ENCODE measurements at regions not wholly inside any gene's neighbourhood (a gene's known extent, or its start where the extent isn't known, plus 50 kb on each side); places are given as distances from the start of the nearest gene placed in this dataset.
"Not testable (repeated sequence)": the region's sequence is repeated elsewhere in the genome, so short reads cannot be mapped to it uniquely, and the experiment has no call there.

DNA sequence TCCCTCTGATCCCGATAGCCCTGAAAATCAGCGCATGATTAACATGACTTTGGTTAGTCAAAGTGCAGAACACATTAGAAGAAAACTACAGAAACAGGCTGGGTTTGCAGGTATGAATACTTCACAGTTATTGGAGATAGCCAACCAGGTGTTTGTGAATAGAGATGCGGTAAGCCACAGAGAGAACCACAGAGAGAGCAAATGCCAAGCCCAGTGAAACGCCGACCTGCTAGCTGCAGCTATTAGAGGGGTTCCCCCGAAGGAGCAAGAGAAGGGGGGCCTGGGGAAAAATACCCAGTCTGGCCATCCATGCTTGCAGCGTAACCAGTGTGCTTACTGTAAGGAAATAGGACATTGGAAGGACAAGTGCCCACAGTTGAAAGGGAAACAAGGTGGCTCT is 523.9 kb upstream of the CNTN3 start:
- no peaks in the 10 kb centered on the region for H3K27me3 Mint-ChIP-seq
- peaks cover 0 to 32% (median 6%) of the 10 kb centered on the region in 9 donors for H3K9me3 Mint-ChIP-seq
- no peak for DNase-seq
- no peaks in the 10 kb centered on the region for H3K4me1 Mint-ChIP-seq
- no peak for ATAC-seq
- POLR2A ChIA-PET, result no interaction called here
- H3K27ac Mint-ChIP-seq, result no peak overlapping the region
- no peak overlapping the region for H3K4me3 Mint-ChIP-seq
- H3K36me3 Mint-ChIP-seq, result no peaks in the 10 kb centered on the region

DNA sequence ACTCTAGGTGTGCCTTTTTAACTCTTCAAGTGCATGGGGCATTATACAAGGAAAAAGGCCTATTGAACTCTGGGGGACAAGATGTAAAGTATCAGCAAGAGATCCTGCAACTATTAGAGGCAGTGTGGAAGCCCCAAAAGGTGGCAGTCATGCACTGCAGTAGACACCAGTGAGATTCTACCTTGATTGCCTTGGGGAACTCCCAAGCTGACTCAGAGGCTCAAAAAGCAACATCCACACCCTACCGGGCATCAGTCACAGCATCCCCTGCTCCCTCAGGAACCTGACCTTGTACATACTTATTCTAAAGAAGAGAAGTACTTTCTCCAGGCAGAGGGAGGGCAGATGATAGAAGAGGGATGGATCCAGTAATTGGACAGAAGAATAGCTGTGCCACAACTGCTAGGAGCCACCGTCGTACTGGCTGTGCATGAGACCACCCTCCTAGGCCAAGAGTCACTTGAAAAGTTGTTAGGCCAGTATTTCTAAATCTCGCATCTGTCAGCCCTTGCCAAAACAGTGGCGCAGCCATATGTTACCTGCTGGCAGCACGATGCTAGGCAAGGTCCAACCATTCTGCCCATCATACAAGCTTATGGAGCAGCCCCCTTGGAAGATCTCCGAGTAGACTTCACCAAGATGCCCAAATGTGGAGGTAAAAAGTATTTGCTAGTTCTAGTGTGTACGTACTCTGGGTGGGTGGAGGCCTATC is 523.1 kb upstream of the FRG2C start:
- DNase-seq (no peak), ATAC-seq (no peak)
- H3K4me3 Mint-ChIP-seq, result no peak overlapping the region
- H3K36me3 Mint-ChIP-seq, result no peaks in the 10 kb centered on the region
- H3K9me3 Mint-ChIP-seq, result peaks cover 0 to 31% (median 5%) of the 10 kb centered on the region in 9 donors
- H3K27me3 Mint-ChIP-seq, result no peaks in the 10 kb centered on the region
- H3K4me1 Mint-ChIP-seq, result no peaks in the 10 kb centered on the region
- POLR2A ChIA-PET, result no interaction called here
- no peak overlapping the region for H3K27ac Mint-ChIP-seq

DNA sequence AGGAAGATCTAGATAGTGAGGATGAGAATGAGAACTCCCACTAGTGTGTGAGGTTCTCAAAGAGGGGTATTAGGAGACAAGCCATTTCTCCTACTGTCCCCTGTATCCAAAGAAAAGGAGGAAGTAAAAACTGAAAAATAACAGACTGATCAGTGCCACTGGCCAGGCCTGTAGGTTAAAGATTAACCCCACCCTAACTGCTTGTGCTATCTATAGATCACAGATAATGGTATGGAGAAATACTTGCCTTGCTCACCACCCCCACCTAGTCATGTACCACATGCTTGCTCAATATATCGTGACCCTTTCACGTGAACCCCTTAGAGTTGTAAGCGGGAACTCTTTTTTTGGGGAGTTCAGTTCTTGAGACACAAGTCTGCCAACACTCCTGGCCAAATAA is 519.7 kb upstream of the FRG2C start:
- Mint-ChIP-seq H3K36me3 (no peaks in the 10 kb centered on the region), H3K27me3 (no peaks in the 10 kb centered on the region), H3K4me1 (no peaks in the 10 kb centered on the region), H3K4me3 (no peak overlapping the region), H3K27ac (no peak overlapping the region), H3K9me3 (peaks cover 0 to 10% (median 5%) of the 10 kb centered on the region in 9 donors)
- no peak for DNase-seq
- no peak for ATAC-seq
- POLR2A ChIA-PET, result no interaction called here

DNA sequence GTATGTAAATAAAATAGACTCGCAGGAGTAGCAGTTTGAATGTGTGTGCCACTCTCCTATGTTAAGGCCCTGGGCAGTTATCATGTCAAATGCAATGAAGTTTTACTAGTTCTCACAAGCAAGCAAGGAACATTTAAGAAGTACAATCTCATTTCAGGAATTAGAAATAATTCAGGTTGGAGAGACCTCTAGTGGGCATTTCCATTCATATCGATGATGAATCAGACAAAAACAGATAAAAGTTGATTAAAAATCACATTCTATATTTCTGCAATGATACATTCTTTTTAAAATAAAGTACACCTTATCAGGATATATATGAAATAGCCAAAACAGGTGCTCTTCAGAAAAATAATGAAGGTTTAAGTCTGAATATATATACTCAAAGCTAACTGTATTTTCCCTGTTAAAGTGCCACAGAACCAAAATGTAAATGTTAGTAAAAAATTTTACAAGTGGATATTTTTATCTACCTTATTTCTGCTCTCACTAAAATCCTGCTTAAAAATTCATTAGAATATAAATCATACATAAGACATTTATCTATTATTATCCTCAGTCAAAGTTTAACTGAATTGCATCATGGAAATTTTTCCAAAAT is 492.4 kb upstream of the FRG2C start:
- no peak overlapping the region for H3K4me3 Mint-ChIP-seq
- H3K27ac Mint-ChIP-seq, result no peak overlapping the region
- POLR2A ChIA-PET, result no interaction called here
- peaks cover 0 to 2% (median 0%) of the 10 kb centered on the region in 9 donors for H3K9me3 Mint-ChIP-seq
- no peaks in the 10 kb centered on the region for H3K4me1 Mint-ChIP-seq
- ATAC-seq, result no peak
- no peaks in the 10 kb centered on the region for H3K36me3 Mint-ChIP-seq
- DNase-seq, result no peak
- peaks cover 0 to 5% (median 0%) of the 10 kb centered on the region in 5 donors for H3K27me3 Mint-ChIP-seq

DNA sequence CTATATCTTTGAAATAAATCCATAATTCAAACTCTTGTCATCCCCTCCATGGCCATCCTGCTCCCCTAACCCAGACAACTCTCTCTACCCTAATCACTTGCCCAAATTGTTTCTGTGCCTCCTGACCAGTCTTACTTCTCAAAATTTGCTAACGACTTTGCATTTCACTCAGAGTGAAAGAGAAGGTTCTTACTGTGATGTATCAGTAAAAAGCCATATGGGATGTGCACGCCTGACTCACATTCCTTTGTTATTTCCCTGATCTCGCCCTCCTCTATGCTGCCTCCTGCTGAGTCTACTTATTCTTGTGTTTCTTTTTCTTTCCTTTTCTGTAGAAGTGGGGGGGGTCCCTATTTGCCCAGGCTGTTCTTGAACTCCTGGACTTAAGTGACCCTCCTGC is 487.2 kb upstream of the FRG2C start:
- no peaks in the 10 kb centered on the region for H3K9me3 Mint-ChIP-seq
- no peaks in the 10 kb centered on the region for H3K4me1 Mint-ChIP-seq
- peaks cover 0 to 5% (median 2%) of the 10 kb centered on the region in 5 donors for H3K27me3 Mint-ChIP-seq
- POLR2A ChIA-PET, result no interaction called here
- DNase-seq (no peak), ATAC-seq (no peak)
- no peak overlapping the region for H3K4me3 Mint-ChIP-seq
- no peaks in the 10 kb centered on the region for H3K36me3 Mint-ChIP-seq
- no peak overlapping the region for H3K27ac Mint-ChIP-seq

DNA sequence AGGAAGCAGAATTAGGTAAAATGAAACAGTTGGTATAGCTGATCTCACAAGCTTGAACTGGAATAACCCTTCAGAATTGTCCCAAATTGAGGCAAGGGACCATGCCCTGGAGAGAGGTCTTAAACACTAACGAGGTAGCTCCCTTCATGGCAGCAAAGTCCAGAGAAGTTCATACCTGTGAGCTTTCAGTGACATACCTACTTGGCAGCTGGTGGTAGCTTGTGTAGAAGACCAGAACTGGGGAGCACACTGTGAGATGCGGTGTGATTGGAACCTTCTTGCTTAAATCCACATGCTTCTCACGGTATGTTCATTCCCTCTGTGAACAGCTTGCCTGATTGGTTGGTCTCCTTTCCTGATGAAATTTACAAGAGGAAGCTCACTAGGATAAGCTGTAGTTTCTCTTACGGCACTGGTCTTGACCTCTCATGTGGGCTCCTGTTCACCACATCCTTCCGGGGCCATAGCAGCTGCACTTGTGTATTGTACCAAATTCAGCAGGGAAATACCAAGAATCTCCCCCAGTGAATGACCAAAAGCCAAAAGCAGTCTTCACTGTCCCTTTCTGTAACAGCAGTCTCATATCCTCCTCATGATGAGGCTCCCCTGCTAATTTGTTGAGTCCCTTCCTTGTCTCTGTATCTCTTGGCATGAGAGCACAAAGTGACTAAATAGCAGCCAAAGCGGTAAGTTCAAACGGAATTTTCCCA is 483.7 kb upstream of the FRG2C start:
- no peaks in the 10 kb centered on the region for H3K36me3 Mint-ChIP-seq
- H3K27me3 Mint-ChIP-seq, result peaks cover 0 to 5% (median 0%) of the 10 kb centered on the region in 5 donors
- POLR2A ChIA-PET, result no interaction called here
- no peaks in the 10 kb centered on the region for H3K4me1 Mint-ChIP-seq
- H3K4me3 Mint-ChIP-seq, result no peak overlapping the region
- DNase-seq, result no peak
- no peak overlapping the region for H3K27ac Mint-ChIP-seq
- ATAC-seq, result no peak
- H3K9me3 Mint-ChIP-seq, result peaks cover 0 to 2% (median 0%) of the 10 kb centered on the region in 9 donors

DNA sequence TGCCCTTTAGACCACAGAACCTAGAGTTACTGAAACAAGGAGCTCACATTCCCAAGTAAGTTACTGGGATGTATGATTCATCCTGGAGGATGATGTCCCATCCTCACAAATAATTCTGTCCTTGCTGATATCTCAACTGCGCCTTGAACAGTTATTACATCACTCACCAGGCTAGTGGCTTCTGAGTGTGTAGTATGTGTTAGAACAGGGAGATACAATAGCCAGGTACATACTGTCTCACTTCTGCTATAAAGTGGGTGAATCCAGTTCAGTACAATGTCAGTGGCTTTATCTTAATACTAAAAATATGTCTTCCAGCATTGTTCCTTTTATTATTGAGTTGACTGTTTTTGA is 483.2 kb upstream of the FRG2C start:
- H3K4me3 Mint-ChIP-seq, result no peak overlapping the region
- no peak for DNase-seq
- POLR2A ChIA-PET, result no interaction called here
- H3K27me3 Mint-ChIP-seq, result peaks cover 0 to 5% (median 0%) of the 10 kb centered on the region in 5 donors
- peaks cover 0 to 2% (median 0%) of the 10 kb centered on the region in 9 donors for H3K9me3 Mint-ChIP-seq
- H3K27ac Mint-ChIP-seq, result no peak overlapping the region
- H3K4me1 Mint-ChIP-seq, result no peaks in the 10 kb centered on the region
- no peaks in the 10 kb centered on the region for H3K36me3 Mint-ChIP-seq
- no peak for ATAC-seq

DNA sequence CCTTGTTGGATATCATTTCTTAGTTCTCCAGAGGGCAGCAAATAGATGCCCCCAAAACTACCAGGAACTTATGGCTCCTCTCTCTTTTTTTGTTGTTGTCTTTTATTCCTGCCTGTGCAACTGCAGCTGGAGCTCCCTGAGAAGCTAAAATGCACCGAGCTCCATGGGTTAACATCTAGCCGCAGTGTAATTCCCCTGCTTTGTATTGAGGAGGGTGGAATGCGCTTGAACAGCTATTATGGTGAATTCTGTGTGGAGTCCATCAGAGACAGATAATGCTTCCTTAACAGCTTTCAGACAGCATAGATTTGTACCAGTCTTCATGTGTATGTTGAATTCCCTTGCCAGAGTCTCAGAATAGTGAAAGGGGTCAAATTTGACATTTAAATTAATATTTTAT is 475.2 kb upstream of the FRG2C start:
- no peaks in the 10 kb centered on the region for H3K36me3 Mint-ChIP-seq
- H3K9me3 Mint-ChIP-seq, result no peaks in the 10 kb centered on the region
- H3K27me3 Mint-ChIP-seq, result peaks cover 3 to 29% (median 9%) of the 10 kb centered on the region in 5 donors
- POLR2A ChIA-PET, result no interaction called here
- H3K27ac Mint-ChIP-seq, result no peak overlapping the region
- H3K4me1 Mint-ChIP-seq, result no peaks in the 10 kb centered on the region
- ATAC-seq (no peak), DNase-seq (no peak)
- no peak overlapping the region for H3K4me3 Mint-ChIP-seq

DNA sequence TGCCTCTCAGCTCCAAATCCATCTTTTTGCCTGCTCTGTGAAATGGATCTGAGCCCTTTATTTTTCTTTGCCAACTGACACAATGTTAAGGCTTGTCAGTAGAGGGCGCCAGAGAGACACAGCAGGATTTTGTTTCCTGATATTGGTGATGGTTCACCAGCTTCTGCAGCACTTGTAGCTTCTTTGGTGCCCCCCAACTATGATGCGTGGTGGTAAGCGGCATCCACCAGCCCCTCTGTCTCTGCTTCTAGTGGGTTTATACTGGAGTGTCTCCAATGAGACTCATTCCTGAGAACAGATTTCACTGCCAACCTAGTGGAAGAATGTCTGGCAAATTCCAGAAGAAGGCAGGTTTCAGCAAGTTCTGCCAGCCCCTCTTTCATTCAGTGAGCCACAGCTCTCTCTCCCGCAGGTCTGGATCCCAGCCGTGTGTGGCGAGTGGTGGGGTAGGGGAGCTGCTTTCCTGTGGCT is 471.9 kb upstream of the FRG2C start:
- peak in 8 of 10 donors; percentile 16 to 63 (median 26) for DNase-seq
- ATAC-seq, result no peak
- Mint-ChIP-seq H3K9me3 (no peaks in the 10 kb centered on the region), H3K27me3 (peaks cover 5 to 34% (median 9%) of the 10 kb centered on the region in 5 donors), H3K36me3 (no peaks in the 10 kb centered on the region), H3K4me3 (no peak overlapping the region), H3K27ac (peak overlapping the region in 1 of 10 donors; percentile 10), H3K4me1 (no peaks in the 10 kb centered on the region)
- POLR2A ChIA-PET, result no interaction called here

DNA sequence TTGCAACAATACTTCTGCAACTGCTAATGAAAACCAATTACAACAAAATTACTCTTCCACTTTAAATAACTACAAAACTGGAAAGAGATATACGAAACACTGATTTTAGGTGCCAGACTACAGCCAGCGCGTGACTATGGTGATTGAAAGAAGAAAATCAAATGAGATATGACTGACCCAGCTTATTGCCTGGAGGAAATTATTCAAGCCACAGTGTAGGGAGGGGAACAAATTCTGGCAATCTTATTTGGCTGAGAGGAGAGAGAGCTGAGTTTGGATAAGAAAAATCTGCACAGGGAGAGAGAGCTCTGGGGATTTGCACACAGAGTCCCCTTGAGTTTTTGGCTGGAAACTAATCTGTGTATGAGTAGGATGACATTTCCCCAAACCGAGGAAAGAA is 470.3 kb upstream of the FRG2C start:
- H3K27me3 Mint-ChIP-seq, result peaks cover 2 to 30% (median 7%) of the 10 kb centered on the region in 5 donors
- POLR2A ChIA-PET, result no interaction called here
- H3K4me1 Mint-ChIP-seq, result no peaks in the 10 kb centered on the region
- no peaks in the 10 kb centered on the region for H3K36me3 Mint-ChIP-seq
- DNase-seq (no peak), ATAC-seq (no peak)
- H3K9me3 Mint-ChIP-seq, result no peaks in the 10 kb centered on the region
- no peak overlapping the region for H3K4me3 Mint-ChIP-seq
- no peak overlapping the region for H3K27ac Mint-ChIP-seq

DNA sequence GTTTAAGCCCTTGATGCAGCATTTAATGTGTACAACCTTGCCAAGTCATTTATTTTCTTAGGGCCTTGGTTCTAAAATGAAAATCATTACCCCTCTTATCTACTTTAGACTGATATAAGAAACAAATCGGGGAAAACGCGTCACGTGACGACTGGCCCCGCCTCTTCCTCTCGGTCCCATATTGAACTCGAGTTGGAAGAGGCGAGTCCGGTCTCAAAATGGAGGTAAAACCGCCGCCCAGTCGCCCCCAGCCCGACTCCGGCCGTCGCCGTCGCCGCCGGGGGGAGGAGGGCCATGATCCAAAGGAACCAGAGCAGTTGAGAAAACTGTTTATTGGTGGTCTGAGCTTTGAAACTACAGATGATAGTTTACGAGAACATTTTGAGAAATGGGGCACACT is 449.8 kb upstream of the FRG2C start:
- POLR2A ChIA-PET, H3K27ac Mint-ChIP-seq, H3K4me1 Mint-ChIP-seq, H3K36me3 Mint-ChIP-seq, H3K9me3 Mint-ChIP-seq, ATAC-seq, DNase-seq, H3K4me3 Mint-ChIP-seq: not testable (repeated sequence)
- H3K27me3 Mint-ChIP-seq, result peaks cover 0 to 11% (median 4%) of the 10 kb centered on the region in 5 donors

DNA sequence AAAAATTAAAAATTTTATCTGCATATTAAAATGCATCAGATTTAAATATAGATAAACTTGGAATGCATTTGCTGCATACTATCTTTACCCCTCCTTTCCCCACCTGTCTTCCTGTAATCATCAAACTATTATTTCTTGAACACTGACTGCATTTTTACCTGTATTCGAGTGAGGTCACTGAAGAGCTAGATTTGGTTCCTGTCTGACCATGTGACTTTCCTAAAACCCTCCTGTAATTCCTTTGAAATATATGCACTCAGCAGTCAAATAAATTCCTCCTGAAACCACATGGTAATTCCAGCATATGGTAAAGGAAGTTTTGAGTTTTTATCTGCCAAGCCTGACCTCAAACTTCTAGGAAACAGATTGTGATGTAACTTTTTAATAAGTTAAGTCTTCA is 445.6 kb upstream of the FRG2C start:
- H3K27me3 Mint-ChIP-seq, result peaks cover 0 to 10% (median 5%) of the 10 kb centered on the region in 5 donors
- DNase-seq (no peak), ATAC-seq (no peak)
- no peak overlapping the region for H3K4me3 Mint-ChIP-seq
- POLR2A ChIA-PET, result no interaction called here
- no peak overlapping the region for H3K27ac Mint-ChIP-seq
- peaks cover 0 to 4% (median 0%) of the 10 kb centered on the region in 3 donors for H3K36me3 Mint-ChIP-seq
- no peaks in the 10 kb centered on the region for H3K4me1 Mint-ChIP-seq
- peaks cover 0 to 9% (median 0%) of the 10 kb centered on the region in 9 donors for H3K9me3 Mint-ChIP-seq

DNA sequence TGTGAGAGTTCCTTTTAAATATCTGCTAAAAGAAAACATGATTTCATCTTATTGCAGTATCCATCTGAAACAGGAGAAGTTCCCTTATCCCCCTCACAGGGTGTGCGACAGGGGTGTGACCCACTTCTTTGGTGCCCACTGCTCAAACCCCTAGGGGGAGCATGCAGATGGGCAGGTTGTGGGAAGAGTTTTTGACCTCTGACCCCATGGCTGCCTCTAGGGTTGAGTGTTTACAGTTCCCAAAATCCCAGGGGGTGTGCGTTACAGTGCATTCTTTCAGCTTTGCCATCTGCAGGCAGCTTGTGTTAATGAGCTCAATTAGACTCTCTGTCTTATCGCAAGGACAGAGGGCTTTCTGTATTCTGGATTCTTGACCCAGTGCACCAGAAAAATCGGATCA is 443.2 kb upstream of the FRG2C start:
- DNase-seq (no peak), ATAC-seq (no peak)
- Mint-ChIP-seq H3K27me3 (peaks cover 0 to 2% (median 0%) of the 10 kb centered on the region in 5 donors), H3K9me3 (peaks cover 0 to 2% (median 0%) of the 10 kb centered on the region in 9 donors), H3K27ac (no peak overlapping the region), H3K4me1 (no peaks in the 10 kb centered on the region), H3K4me3 (no peak overlapping the region), H3K36me3 (no peaks in the 10 kb centered on the region)
- POLR2A ChIA-PET, result no interaction called here
